Mucosa of gallbladder (tissue), 1 donor: ENCODE measurements at regions not wholly inside any gene's neighbourhood (a gene's known extent, or its start where the extent isn't known, plus 50 kb on each side); places are given as distances from the start of the nearest gene placed in this dataset.

ENCODE experiments used
- DNase-seq: peaks from one replicate; pipeline ENCODE4 v3.0.0-alpha.2; 2020; ENCODE audit warnings: low spot score
- donor health status: DM: no; HTN: no; CAD: no.

GRCh38 chr13:22091222-22091970 is 420.5 kb downstream of the FGF9 start:
- peak; percentile 20 for DNase-seq

- DNase-seq: no peak
Measured at GRCh38 chr13:22091971-22092300, 421.1 kb downstream of the FGF9 start.

GRCh38 chr13:22092791-22093560 is 422.1 kb downstream of the FGF9 start:
- DNase-seq: no peak

- no peak for DNase-seq
Measured at GRCh38 chr13:22095794-22096193, 424.9 kb downstream of the FGF9 start.

- DNase-seq: no peak
Measured at GRCh38 chr13:22099585-22099984, 428.7 kb downstream of the FGF9 start.

- DNase-seq: no peak
Measured at GRCh38 chr13:22102271-22102670, 431.4 kb downstream of the FGF9 start.

GRCh38 chr13:22103046-22104027 is 432.5 kb downstream of the FGF9 start:
- DNase-seq: no peak

GRCh38 chr13:22106058-22106457 is 435.2 kb downstream of the FGF9 start:
- no peak for DNase-seq

GRCh38 chr13:22107549-22107948 is 436.7 kb downstream of the FGF9 start:
- DNase-seq: no peak

GRCh38 chr13:22108283-22108942 is 437.5 kb downstream of the FGF9 start:
- DNase-seq: no peak

GRCh38 chr13:22108979-22109378 is 438.1 kb downstream of the FGF9 start:
- DNase-seq: no peak

GRCh38 chr13:22110368-22110767 is 439.5 kb downstream of the FGF9 start:
- no peak for DNase-seq

- DNase-seq: no peak
Measured at GRCh38 chr13:22111152-22111783, 440.4 kb downstream of the FGF9 start.

GRCh38 chr13:22111961-22112360 is 441.1 kb downstream of the FGF9 start:
- DNase-seq: no peak

GRCh38 chr13:22112956-22113745 is 442.3 kb downstream of the FGF9 start:
- DNase-seq: no peak

GRCh38 chr13:22114630-22115311 is 443.9 kb downstream of the FGF9 start:
- peak; percentile 14 for DNase-seq

GRCh38 chr13:22118158-22118557 is 447.3 kb downstream of the FGF9 start:
- DNase-seq: no peak

- DNase-seq: no peak
Measured at GRCh38 chr13:22120646-22121045, 449.8 kb downstream of the FGF9 start.

GRCh38 chr13:22121146-22121739 is 450.4 kb downstream of the FGF9 start:
- DNase-seq: no peak
